Spleen (tissue), 7 donors: ENCODE measurements at regions not wholly inside any gene's neighbourhood (a gene's known extent, or its start where the extent isn't known, plus 50 kb on each side); places are given as distances from the start of the nearest gene placed in this dataset.

ENCODE experiments used
- POLR2A ChIP-seq, 3 donors: fragments of 450-650 bp; IDR thresholded peaks; one replicate each; pipeline ENCODE4 v1.5.1; 2017; ENCODE audit warnings: antibody characterized with exemption in 3 of 3, mild to moderate bottlenecking in 1 of 3
- POLR2AphosphoS5 ChIP-seq, 3 donors: sonication (generic); formaldehyde crosslinking; IDR thresholded peaks; one replicate each; pipeline ENCODE4 v1.5.1; 2017; ENCODE audit warnings: antibody characterized with exemption in 3 of 3
- TF ChIP-seq, protein P1 (sequence below), 11 experiments: fragments of 200-600 bp in 7 of 11; fragments of 450-650 bp in 4 of 11; sonication (generic) in 4 of 11; IDR thresholded peaks in 8 of 11; conservative IDR thresholded peaks in 3 of 11; 1 replicate in 7 of 11; 2 replicates in 4 of 11; pipeline versions ENCODE4 v1.4.0 to v1.8.0; 2016 to 2021; ENCODE audit warnings: antibody characterized with exemption in 11 of 11, inconsistent platforms in 4 of 11, mild to moderate bottlenecking in 1 of 11
- donor health status: DM: no; HTN: no; CAD: no; lungs with moderate emphysema.
- donor health status: DM: no; HTN: no; CAD: no.
- donor health status: DM: no; HTN: no; CAD: no.

DNA sequence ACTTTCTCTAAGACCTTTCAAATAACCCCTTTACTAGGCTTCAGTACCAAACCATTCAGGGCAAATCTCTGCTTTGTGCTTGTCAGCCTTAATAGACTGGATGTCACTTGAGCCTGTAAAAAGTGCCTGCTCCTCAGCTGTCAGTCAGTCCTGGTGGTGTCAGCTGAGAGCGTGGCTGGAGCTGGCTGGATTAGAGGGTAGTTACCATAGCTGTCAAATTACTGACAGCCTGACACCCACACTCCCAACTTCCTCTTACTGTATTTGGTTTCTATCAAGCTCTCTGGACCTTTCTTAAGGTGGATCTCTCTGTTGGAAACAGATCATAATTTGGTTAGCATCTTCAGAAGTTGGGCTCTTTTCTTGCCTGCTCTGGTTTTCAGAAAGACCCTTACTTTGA is 371.4 kb upstream of the ATP5MC3 start:
- TF ChIP-seq POLR2A (IDR thresholded peaks at IDR 0.05), result no peak
- TF ChIP-seq, protein P1, sequence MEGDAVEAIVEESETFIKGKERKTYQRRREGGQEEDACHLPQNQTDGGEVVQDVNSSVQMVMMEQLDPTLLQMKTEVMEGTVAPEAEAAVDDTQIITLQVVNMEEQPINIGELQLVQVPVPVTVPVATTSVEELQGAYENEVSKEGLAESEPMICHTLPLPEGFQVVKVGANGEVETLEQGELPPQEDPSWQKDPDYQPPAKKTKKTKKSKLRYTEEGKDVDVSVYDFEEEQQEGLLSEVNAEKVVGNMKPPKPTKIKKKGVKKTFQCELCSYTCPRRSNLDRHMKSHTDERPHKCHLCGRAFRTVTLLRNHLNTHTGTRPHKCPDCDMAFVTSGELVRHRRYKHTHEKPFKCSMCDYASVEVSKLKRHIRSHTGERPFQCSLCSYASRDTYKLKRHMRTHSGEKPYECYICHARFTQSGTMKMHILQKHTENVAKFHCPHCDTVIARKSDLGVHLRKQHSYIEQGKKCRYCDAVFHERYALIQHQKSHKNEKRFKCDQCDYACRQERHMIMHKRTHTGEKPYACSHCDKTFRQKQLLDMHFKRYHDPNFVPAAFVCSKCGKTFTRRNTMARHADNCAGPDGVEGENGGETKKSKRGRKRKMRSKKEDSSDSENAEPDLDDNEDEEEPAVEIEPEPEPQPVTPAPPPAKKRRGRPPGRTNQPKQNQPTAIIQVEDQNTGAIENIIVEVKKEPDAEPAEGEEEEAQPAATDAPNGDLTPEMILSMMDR (IDR thresholded peaks at IDR 0.05 in 8 of 11, conservative IDR thresholded peaks at IDR 0.05 in 3 of 11), result no peak
- TF ChIP-seq POLR2AphosphoS5 (IDR thresholded peaks at IDR 0.05), result no peak
